H1 (cell line): ENCODE measurements at regions not wholly inside any gene's neighbourhood (a gene's known extent, or its start where the extent isn't known, plus 50 kb on each side); places are given as distances from the start of the nearest gene placed in this dataset.

ENCODE experiments used
- CEBPB ChIP-seq: IDR thresholded peaks from 2 replicates; pipeline ENCODE4 v1.6.1; 2012; ENCODE audit warnings: low read depth, low read length
- CHD7 ChIP-seq: fragments of 300-600 bp; sonication (generic); IDR thresholded peaks from 2 replicates; pipeline ENCODE4 v1.7.1; 2012; ENCODE audit warnings: low read length, moderate library complexity, mild to moderate bottlenecking, inconsistent platforms; ENCODE audit not compliant: insufficient replicate concordance
- CTCF ChIP-seq, 3 experiments: IDR thresholded peaks; 1 replicate in 2 of 3; 2 replicates in 1 of 3; pipeline versions ENCODE4 v1.5.1 to v1.6.1; 2011; ENCODE audit warnings: low read length in 3 of 3, mild to moderate bottlenecking in 3 of 3, inconsistent platforms in 2 of 3, low read depth in 1 of 3, moderate library complexity in 1 of 3; ENCODE audit not compliant: insufficient read depth in 1 of 3; ENCODE audit errors: control extremely low read depth in 1 of 3
- EGR1 ChIP-seq: IDR thresholded peaks from 2 replicates; pipeline ENCODE4 v1.6.1; 2011; ENCODE audit warnings: low read depth, low read length, borderline replicate concordance
- EP300 ChIP-seq, 2 experiments: IDR thresholded peaks; 1 replicate in 1 of 2; 2 replicates in 1 of 2; pipeline ENCODE4 v1.6.1; 2011 to 2012; ENCODE audit warnings: low read depth in 2 of 2, low read length in 2 of 2, mild to moderate bottlenecking in 2 of 2, borderline replicate concordance in 1 of 2, inconsistent platforms in 1 of 2, moderate library complexity in 1 of 2
- GABPA ChIP-seq: IDR thresholded peaks from 2 replicates; pipeline ENCODE4 v1.6.1; 2011; ENCODE audit warnings: mild to moderate bottlenecking, low read length, moderate library complexity, borderline replicate concordance; ENCODE audit not compliant: insufficient read depth
- MAX ChIP-seq: IDR thresholded peaks from 2 replicates; pipeline ENCODE4 v1.6.1; 2012; ENCODE audit warnings: inconsistent platforms
- SIRT6 ChIP-seq: IDR thresholded peaks from one replicate; pipeline ENCODE4 v1.7.1; 2012; ENCODE audit warnings: low read length, inconsistent platforms

- TF ChIP-seq CTCF (IDR thresholded peaks at IDR 0.05; ENCODE audit: control extremely low read depth in 1 of 3, insufficient read depth in 1 of 3, low read depth in 1 of 3, low read length in 3 of 3) (no peak), GABPA (no peak), MAX (no peak), EGR1 (no peak), SIRT6 (no peak), CHD7 (no peak), CEBPB (no peak), EP300 (IDR thresholded peaks at IDR 0.05; ENCODE audit: borderline replicate concordance in 1 of 2, low read depth in 2 of 2, low read length in 2 of 2) (no peak)
Observed at GRCh38 chr3:176570992-176571391, 626.3 kb downstream of the TBL1XR1 start.
